CD14-positive monocyte (primary cell): ENCODE measurements at regions not wholly inside any gene's neighbourhood (a gene's known extent, or its start where the extent isn't known, plus 50 kb on each side); places are given as distances from the start of the nearest gene placed in this dataset.

Experiments used
- DNase-seq, 3 donors: peaks; one replicate each; pipeline ENCODE4 v3.0.0-alpha.2; 2011 to 2022
- H2AFZ ChIP-seq: 2 replicates; pipeline ENCODE4 v1.6.0; 2012; ENCODE audit warnings: mild to moderate bottlenecking, low read depth, low read length, inconsistent platforms; ENCODE audit not compliant: insufficient read depth, poor library complexity, severe bottlenecking
- H3K27ac ChIP-seq, 2 donors: 1 replicate in 1 of 2; 2 replicates in 1 of 2; pipeline ENCODE4 v1.5.1; 2012 to 2013; ENCODE audit warnings: low read length in 2 of 2, control low read depth in 1 of 2, inconsistent platforms in 1 of 2, low read depth in 1 of 2, mild to moderate bottlenecking in 1 of 2
- H3K27me3 ChIP-seq, 2 donors: one replicate each; pipeline versions ENCODE4 v1.6.0 to v1.6.1; 2011 to 2013; ENCODE audit warnings: low read length in 2 of 2; ENCODE audit not compliant: control insufficient read depth in 2 of 2, insufficient read depth in 2 of 2
- H3K36me3 ChIP-seq, 2 donors: replicated peaks in 1 of 2; 1 replicate in 1 of 2; 2 replicates in 1 of 2; pipeline versions ENCODE4 v1.5.1 to v1.6.1; 2012 to 2013; ENCODE audit warnings: low read length in 2 of 2, control low read depth in 1 of 2, inconsistent platforms in 1 of 2, mild to moderate bottlenecking in 1 of 2; ENCODE audit not compliant: insufficient read depth in 2 of 2, control insufficient read depth in 1 of 2
- H3K4me1 ChIP-seq, 2 donors: 1 replicate in 1 of 2; 2 replicates in 1 of 2; pipeline versions ENCODE4 v1.5.1 to v1.6.1; 2012 to 2013; ENCODE audit warnings: low read length in 2 of 2, control low read depth in 1 of 2, inconsistent platforms in 1 of 2, mild to moderate bottlenecking in 1 of 2, moderate library complexity in 1 of 2; ENCODE audit not compliant: insufficient read depth in 2 of 2, control insufficient read depth in 1 of 2
- H3K4me2 ChIP-seq: replicated peaks from 2 replicates; pipeline ENCODE3; 2012; ENCODE audit warnings: low read length, moderate library complexity, mild to moderate bottlenecking; ENCODE audit not compliant: poor library complexity, severe bottlenecking; ENCODE audit errors: extremely low read depth
- H3K4me3 ChIP-seq, 3 experiments: fragments of 200-600 bp in 1 of 3; sonication (generic) in 1 of 3; replicated peaks in 1 of 3; 1 replicate in 2 of 3; 2 replicates in 1 of 3; pipeline ENCODE4 v1.5.1; 2011 to 2013; ENCODE audit warnings: low read length in 3 of 3, mild to moderate bottlenecking in 3 of 3, control low read depth in 2 of 3, low read depth in 2 of 3, inconsistent platforms in 1 of 3, moderate library complexity in 1 of 3
- H3K79me2 ChIP-seq: 2 replicates; pipeline ENCODE4 v1.6.0; 2012; ENCODE audit warnings: mild to moderate bottlenecking, control low read depth, inconsistent platforms, low read length, moderate library complexity; ENCODE audit not compliant: insufficient read depth
- H3K9ac ChIP-seq: 2 replicates; pipeline ENCODE4 v1.6.0; 2017; ENCODE audit warnings: low read length, mild to moderate bottlenecking; ENCODE audit not compliant: insufficient read depth, poor library complexity, severe bottlenecking
- H3K9me3 ChIP-seq, 2 donors: replicated peaks in 1 of 2; 1 replicate in 1 of 2; 2 replicates in 1 of 2; pipeline versions ENCODE4 v1.5.1 to v1.6.1; 2012 to 2013; ENCODE audit warnings: low read length in 2 of 2, control low read depth in 1 of 2; ENCODE audit not compliant: control insufficient read depth in 1 of 2, insufficient read depth in 1 of 2
- H4K20me1 ChIP-seq: 2 replicates; pipeline ENCODE4 v1.6.0; 2012; ENCODE audit warnings: mild to moderate bottlenecking, low read length, control low read depth, moderate library complexity; ENCODE audit not compliant: insufficient read depth
- H3K27ac Mint-ChIP-seq, 7 donors: one replicate each; pipeline ENCODE4 v1.8.0; 2020; ENCODE audit warnings: mild to moderate bottlenecking in 7 of 7, mixed read lengths in 7 of 7, moderate library complexity in 6 of 7, inconsistent platforms in 2 of 7
- H3K27me3 Mint-ChIP-seq, 3 donors: one replicate each; pipeline ENCODE4 v1.8.0; 2021 to 2022; ENCODE audit warnings: low read depth in 3 of 3, mild to moderate bottlenecking in 3 of 3, mixed read lengths in 3 of 3, moderate library complexity in 3 of 3, inconsistent platforms in 1 of 3
- H3K36me3 Mint-ChIP-seq, 2 donors: one replicate each; pipeline ENCODE4 v1.8.0; 2020; ENCODE audit warnings: mixed read lengths in 2 of 2, inconsistent platforms in 1 of 2, mild to moderate bottlenecking in 1 of 2
- H3K4me1 Mint-ChIP-seq: one replicate; pipeline ENCODE4 v1.8.0; 2020; ENCODE audit warnings: mild to moderate bottlenecking, mixed read lengths
- H3K4me3 Mint-ChIP-seq, 2 donors: one replicate each; pipeline ENCODE4 v1.8.0; 2020; ENCODE audit warnings: mild to moderate bottlenecking in 2 of 2, mixed read lengths in 2 of 2, moderate library complexity in 1 of 2
- H3K9me3 Mint-ChIP-seq, 7 donors: one replicate each; pipeline ENCODE4 v1.8.0; 2020 to 2022; ENCODE audit warnings: mixed read lengths in 7 of 7, mild to moderate bottlenecking in 6 of 7, moderate library complexity in 6 of 7, inconsistent platforms in 2 of 7
- WGBS: methylation state at CpG from one replicate; pipeline ENCODE4 v1.1.5; 2013; ENCODE audit warnings: missing lambda C conversion rate; ENCODE audit not compliant: insufficient coverage; 5-methylcytosine and 5-hydroxymethylcytosine counted together
- intact Hi-C, 2 donors: fragments of 100-400 bp; cut with micrococcal nuclease; formaldehyde crosslinking; loops; one replicate each; pipeline versions ENCODE4 v1.15.0 to v1.15.1; 2023
- TF ChIP-seq, protein P1 (sequence below): fragments of 200-600 bp; IDR thresholded peaks from one replicate; pipeline ENCODE4 v1.8.0; 2022; ENCODE audit warnings: antibody characterized with exemption, mild to moderate bottlenecking

DNA sequence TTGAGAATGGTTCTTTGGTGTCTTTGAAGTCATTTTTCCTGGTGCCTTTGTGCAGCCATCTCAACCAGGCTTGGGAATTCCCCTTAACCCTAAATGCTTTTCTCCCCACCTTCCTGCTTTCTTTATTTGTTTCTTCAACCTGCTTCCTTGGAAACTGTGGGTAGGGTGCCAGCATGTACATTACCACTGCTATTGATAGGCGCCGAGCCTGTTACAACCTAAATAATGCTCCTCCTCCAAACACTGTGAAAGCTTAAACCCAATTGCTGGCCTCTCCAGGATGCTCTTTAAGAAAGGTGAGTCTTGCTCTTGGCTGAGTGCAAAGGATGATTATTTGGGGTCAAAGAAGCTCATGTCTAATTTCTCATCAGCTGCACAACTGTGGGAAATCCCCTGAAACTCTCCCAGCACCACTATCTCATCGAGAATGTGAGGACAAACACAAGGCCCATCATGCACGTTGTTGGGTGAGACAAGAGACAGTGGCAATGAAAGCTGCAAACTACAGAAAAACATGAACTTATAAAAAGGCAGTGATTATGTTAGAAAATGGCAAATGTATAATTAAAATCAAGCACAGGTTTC, 285.5 kb upstream of the IGFBP3 start:
- Mint-ChIP-seq H3K27ac (no peak overlapping the region), H3K27me3 (peaks cover 0 to 3% (median 2%) of the 10 kb centered on the region in 3 donors), H3K9me3 (peaks cover 0 to 9% (median 2%) of the 10 kb centered on the region in 7 donors), H3K4me1 (no peaks in the 10 kb centered on the region), H3K4me3 (no peak overlapping the region), H3K36me3 (no peaks in the 10 kb centered on the region)
- no CpG with 5 or more reads among the region's 4 CpGs for WGBS
- Histone ChIP-seq H3K4me2 (no peak overlapping the region), H2AFZ (no peak overlapping the region), H3K9ac (no peak overlapping the region), H3K4me1 (no peaks in the 10 kb centered on the region), H3K4me3 (no peak overlapping the region), H3K9me3 (no peaks in the 10 kb centered on the region), H3K27ac (no peak overlapping the region), H4K20me1 (no peaks in the 10 kb centered on the region), H3K36me3 (no peaks in the 10 kb centered on the region), H3K27me3 (no peaks in the 10 kb centered on the region), H3K79me2 (no peaks in the 10 kb centered on the region)
- TF ChIP-seq, protein P1, sequence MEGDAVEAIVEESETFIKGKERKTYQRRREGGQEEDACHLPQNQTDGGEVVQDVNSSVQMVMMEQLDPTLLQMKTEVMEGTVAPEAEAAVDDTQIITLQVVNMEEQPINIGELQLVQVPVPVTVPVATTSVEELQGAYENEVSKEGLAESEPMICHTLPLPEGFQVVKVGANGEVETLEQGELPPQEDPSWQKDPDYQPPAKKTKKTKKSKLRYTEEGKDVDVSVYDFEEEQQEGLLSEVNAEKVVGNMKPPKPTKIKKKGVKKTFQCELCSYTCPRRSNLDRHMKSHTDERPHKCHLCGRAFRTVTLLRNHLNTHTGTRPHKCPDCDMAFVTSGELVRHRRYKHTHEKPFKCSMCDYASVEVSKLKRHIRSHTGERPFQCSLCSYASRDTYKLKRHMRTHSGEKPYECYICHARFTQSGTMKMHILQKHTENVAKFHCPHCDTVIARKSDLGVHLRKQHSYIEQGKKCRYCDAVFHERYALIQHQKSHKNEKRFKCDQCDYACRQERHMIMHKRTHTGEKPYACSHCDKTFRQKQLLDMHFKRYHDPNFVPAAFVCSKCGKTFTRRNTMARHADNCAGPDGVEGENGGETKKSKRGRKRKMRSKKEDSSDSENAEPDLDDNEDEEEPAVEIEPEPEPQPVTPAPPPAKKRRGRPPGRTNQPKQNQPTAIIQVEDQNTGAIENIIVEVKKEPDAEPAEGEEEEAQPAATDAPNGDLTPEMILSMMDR, result no peak
- DNase-seq, result no peak
- intact Hi-C loops, result no loop called here

DNA sequence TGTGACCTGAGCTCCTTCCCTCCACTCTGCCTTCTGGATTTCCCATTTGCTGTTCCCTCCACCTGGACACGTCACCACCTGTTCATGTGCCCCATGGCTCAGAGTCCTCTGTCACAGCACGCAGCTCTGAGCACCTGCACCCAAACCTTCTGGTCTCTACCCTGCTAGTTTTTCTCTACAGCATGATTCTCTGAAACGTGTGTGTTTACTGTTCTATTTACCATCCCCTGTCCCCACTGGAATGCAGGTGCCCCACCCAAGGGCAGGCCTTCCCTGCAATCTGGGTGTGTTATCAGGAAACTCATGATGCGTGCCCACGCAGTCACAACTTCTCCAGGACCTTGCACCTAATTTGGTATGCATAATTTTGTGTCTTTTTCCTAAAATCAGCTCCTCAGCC, 284.4 kb upstream of the IGFBP3 start:
- Histone ChIP-seq H3K27me3 (no peaks in the 10 kb centered on the region), H3K4me3 (no peak overlapping the region), H3K4me2 (no peak overlapping the region), H3K36me3 (no peaks in the 10 kb centered on the region), H3K27ac (no peak overlapping the region), H3K79me2 (no peaks in the 10 kb centered on the region), H4K20me1 (no peaks in the 10 kb centered on the region), H2AFZ (no peak overlapping the region), H3K4me1 (no peaks in the 10 kb centered on the region), H3K9me3 (no peaks in the 10 kb centered on the region), H3K9ac (no peak overlapping the region)
- H3K27me3 Mint-ChIP-seq, result peaks cover 2 to 3% (median 2%) of the 10 kb centered on the region in 3 donors
- 81% methylated on average over 3 of the region's 5 CpGs for WGBS
- no peak overlapping the region for H3K4me3 Mint-ChIP-seq
- H3K27ac Mint-ChIP-seq, result no peak overlapping the region
- H3K36me3 Mint-ChIP-seq, result no peaks in the 10 kb centered on the region
- intact Hi-C loops, result no loop called here
- TF ChIP-seq, protein P1, result no peak
- no peaks in the 10 kb centered on the region for H3K4me1 Mint-ChIP-seq
- peaks cover 0 to 9% (median 2%) of the 10 kb centered on the region in 7 donors for H3K9me3 Mint-ChIP-seq
- DNase-seq, result no peak
